ENCODE measurements at regions not wholly inside any gene's neighbourhood (a gene's known extent, or its start where the extent isn't known, plus 50 kb on each side); places are given as distances from the start of the nearest gene placed in this dataset.
A peak's percentile ranks its signal among the peaks of the same experiment; 100 is the strongest.

DNA sequence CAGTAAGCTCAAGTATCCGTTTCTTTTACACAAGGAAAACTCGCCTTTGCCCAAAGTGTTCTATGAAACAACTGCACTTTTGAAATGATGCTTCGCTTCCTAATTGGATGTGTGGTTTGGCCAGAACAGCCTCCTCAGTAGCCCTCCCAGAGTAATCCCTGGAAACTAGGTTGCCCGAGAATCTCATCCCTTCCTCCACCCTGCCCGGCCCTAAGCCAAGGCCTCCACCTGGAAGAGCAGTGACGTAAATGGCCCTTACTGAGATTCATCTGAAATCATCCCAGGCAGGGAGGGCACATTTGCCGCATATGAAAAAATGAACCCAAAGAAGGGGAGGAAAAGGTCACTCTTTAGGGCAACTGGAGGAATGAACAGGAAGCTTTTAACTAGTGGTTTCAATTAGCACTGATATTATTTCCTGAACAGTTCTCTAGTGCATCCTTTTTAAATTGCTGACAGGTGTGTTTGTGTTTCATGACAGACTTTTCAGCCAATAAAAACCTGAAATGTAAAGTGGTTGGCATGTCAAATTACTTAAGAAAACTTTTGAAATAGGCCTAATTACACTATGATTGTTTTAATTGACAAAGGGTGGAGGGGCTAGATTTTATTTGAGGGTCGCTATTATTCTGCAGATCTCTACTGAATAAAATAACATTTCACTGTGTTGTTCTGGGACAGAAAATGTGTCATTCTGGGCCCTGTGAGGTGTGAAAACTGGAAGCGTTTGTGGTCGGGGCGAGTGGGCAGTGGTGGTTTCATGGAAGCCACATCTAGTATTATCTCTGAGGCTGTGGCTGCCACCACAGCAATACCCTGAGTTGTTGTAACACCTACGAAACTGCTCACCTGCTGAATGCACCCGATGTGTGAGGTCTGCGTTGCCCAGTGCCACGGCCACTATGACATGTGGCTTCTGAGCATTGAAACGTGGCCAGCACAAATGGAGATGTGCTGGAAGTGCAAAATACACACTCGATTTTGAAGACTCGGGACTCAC is 112.1 kb downstream of the ZIC5 start:
- DNase-seq, result peak; percentile 17 to 30

DNA sequence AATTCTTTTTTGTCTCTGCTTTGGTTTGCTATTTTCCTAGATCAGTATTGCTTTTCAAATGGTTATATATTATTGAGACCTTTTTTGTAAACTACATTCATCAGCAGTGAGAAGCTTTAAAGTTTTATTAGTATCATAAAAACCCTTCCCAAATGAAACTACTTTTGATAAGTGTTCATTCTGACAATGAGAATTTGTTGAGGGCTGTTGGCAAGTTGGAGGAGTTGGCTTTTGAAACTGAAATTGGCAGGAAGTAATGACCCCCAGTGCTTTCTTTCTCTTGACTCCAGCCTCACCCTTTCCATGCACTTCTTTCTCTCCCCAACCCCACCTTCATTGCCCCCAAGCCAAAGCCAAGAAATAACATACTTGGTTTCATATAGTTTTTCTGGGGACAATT is 113.8 kb downstream of the ZIC5 start:
- DNase-seq, result no peak

DNA sequence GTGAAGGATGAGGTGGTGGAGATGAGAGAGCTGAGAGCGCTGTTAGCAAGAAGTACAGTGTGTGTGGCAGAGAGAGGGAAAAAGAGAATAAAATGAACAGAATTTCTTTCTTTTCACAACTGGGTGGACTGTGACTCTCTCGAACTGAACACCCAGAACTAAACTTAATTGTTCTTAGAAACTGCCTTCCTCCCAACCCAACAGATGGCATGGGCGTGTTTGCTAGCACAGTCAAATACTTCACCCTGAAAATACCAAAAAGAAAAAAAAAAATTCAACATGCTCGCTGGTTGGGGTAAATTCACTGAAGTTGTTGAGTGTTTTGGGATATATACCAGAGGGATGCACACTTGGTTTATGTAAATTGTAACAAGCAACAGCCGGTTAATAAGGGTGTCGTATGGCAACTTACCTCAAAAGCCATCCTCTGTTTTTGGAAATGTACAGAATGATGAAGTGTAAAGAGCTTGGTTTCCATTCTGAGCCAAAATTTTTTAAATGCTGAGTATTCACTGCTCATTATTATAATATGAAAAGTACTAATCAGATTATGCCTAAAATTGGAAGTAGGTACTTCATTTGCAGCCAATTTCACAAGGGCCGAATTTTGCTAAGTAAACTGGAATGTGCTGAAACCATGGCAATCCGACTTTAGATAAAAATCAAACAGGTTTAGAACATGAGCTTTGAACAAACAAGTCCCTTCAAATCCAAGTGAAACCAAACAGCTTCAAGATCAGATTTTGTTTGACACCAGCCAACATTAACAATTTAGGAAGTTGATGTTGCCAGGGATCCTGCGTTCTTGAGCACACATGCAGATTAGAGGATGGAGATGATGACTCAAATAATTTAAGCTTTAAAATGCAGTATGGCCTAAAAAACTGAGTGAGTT is 115.8 kb downstream of the ZIC5 start:
- DNase-seq, result no peak

DNA sequence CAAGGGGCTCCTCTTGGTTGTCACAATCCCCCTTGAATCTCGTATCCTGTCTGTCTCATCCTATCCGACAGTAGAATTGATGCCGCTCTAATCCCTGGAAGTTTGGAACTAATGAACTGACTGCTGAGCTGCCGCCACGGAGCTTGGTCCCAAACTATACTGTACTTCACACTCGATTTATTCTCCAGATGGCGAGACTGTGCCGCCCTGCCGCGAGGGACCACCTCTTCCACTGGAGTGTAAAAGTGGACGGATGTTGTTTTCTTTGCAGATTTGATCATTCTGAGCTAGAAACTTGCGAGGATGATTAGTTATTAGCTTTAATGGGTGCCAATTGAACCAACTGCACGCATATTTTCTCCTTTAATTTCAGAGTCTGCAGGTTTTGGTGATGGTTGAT is 117.2 kb downstream of the ZIC5 start:
- no peak for DNase-seq

DNA sequence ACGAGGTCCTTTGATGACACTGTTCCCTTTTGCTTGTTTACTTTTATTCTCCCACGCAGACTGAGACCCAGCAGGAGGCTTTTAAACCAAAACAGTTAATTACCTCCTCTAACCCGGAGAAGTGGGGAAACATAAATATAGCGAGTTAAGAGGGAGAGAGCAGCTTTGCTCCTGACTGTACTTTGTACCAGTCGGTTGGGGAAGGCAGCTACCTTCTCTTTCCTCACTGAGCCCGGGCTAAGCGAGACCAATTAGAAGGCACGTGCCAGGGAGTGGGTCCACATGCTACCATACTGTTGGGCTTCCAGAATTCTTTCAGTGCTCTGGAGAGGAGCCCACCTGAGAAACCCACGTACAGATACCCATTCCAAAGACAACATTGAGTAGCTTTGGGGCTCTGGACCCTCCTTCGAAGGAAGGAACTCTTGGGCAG is 124.2 kb downstream of the ZIC5 start:
- DNase-seq, result no peak

DNA sequence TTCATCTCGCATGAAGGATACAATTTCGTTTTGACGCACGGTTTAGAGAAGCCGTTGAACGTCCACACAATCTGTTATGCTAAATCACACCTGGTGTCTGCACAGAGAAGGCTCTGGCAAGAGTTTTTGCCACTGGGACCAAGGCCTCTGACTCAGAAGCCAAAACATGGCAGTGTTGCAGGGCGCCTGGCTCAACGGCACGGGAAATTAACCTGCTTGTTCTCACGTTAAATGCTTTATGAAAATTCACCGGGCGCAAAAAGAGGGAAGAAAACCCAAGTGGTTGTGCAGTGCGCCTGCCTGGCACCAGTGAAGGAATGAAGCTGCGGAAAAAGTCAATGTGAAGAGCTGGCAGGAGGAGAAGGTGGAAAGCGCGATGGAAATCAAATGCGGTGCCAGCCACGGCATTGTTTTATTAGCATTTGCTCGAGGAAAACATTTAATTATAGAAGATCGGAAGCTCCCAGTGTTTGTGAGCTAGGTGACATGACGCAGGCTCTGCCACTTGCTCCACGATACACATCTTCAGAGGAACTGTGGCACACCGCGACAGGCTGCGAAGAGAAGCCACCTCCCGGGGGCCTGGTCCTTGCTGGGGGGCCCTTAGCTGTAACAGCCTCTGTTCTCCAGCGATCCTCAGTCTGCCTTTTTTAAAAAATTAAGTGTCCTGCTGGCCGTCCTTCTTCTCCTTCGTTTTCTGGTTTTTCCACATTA is 126.2 kb downstream of the ZIC5 start:
- no peak for DNase-seq

DNA sequence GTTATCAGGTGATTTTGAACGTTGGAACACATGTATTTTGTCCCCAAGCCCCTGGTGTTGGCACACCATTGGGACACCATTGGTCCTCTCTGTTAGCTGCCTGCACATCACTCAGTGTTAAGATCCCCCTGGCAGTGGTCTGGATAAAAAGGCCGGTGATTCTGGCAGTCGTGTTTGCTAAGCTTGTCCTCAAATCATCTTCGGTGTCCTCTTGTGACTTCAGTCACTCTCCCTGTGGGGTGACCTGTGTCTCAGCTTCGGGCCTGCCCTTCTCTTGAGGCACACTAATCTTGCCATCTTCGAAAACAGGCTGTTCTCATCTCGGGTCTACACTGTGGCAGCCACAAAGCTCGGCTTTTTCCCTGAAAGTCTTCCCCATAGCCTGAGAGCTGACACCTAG is 127.1 kb downstream of the ZIC5 start:
- no peak for DNase-seq

DNA sequence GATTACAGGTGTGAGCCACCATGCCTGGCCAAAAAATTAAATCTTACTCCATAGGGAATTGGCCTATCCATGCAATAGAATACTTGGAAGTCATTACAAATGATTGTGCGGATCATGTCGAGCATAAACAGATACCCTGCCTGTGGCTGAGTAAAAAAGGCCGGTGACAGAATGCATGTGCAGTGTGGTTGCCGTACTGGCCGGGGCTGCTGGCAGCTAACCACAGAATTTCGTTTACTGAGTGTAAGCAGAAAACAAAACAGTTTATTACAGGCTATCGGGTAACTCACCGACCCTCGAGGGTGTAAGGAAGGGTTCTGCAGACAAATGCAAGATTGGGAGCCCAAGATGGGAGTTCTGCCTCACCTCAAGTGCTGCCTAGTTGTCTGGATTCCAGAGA is 127.7 kb downstream of the ZIC5 start:
- DNase-seq, result no peak

DNA sequence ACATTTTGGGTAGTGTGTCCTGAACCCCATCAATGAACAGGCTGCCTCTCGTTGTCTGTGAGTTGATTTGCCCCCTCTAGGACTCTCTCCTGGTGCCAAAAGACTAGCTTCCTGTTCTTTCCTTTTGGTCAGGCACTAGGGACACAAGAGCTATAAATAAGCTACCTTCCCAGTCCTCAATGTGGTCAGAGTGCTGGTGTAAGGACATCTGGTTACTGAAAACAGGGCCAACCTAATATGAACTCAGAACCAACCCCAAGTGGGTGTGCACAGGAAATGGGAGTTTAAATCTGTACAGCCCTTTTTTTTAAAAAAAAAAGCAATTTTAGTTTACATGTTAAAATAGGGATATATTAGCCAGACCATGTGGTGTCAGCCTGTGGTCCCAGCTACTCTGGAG is 129.2 kb downstream of the ZIC5 start:
- DNase-seq, result no peak

DNA sequence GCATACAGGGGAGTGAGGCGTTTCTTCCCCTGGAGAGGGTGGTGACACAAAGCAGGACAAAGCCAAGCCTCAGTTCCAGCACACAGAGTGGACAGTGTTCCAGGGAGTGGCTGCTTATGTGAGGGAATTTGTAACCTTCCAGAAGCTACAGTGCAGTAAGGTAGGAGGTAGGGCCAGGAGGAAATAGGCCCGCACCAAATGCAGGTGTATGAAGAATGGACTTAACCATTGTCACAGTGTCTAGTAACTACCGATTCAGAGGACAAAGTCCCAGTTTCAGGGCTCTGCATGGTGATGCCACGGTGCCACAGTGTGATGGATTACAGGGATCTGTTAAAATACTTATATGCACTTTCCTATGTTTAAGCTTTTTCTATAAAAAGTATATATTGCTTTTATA is 135.3 kb downstream of the ZIC5 start:
- no peak for DNase-seq

DNA sequence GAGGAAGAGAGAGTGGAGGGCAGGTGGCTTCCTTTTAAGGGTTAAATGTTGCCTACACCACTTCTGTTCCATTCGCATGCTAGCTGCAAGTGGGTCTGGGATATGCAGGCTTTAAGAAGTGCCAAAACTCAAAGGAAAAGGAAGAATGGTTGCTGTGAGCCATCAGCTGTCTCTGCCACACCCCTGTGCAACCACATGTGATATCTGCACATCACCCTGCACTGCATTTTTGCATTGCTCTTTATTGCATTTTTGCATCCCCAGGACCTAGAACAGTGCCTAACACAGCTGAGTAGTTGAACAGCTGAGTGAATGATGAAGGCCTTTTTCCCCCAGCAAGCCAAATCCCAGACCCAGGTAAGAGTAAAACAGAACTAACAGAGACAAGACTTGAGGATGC is 136.1 kb downstream of the ZIC5 start:
- no peak for DNase-seq

DNA sequence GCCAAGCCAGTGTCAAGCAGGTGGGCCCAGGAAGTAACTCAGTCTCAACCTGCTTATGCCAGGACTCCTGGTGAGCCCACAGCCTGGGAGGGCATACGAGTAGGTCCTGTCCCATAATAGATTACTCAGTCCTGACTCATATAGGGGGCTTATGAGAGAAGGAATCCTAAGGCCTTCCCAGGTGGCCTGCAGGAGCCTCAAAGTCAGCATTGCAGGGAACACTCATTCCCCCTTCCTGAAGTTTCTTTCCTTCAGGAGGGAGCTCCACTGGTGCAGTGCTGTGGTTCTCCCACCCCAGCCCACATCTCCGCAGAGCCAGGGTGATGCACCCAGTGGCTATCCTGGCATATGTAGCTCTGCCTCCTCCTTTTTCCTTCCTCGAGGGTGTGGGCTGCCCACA is 137.3 kb downstream of the ZIC5 start:
- no peak for DNase-seq

DNA sequence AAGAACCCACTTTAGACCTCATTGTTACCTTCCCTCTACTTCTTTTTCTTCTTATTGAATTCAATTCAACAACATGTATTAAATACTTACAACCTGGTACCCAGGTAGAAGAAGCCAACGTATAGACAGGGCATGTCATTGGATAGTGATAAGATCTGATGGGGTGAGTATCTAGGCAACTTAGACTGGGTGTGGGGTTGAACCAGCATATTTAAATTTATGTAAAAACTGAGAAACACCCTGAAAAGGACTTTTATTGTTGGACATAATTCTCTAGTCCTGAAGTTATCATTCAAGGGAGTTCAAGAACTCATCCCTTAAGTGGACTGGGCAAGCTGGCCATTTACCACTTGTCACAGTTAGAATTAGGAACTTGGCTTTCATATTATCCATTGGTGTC is 139.2 kb downstream of the ZIC5 start:
- DNase-seq, result no peak

DNA sequence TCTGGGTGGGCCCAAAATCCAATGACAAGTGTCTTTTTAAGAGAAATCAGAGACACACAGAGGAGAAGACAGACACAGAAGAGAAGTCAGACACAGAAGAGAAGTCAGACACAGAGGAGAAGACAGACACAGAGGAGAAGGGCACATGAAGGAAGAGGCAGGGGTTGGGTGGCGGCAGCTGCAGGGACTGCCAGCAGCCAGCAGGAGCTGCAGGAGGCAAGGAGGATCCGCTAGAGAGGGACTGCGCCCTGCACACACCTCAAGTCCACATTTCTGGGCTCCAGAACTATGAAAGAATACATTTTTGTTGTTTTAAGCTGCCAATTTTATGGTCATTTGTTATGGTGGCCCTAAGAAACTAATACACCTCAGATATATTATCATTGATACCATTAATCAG is 140.6 kb downstream of the ZIC5 start:
- DNase-seq, result no peak

DNA sequence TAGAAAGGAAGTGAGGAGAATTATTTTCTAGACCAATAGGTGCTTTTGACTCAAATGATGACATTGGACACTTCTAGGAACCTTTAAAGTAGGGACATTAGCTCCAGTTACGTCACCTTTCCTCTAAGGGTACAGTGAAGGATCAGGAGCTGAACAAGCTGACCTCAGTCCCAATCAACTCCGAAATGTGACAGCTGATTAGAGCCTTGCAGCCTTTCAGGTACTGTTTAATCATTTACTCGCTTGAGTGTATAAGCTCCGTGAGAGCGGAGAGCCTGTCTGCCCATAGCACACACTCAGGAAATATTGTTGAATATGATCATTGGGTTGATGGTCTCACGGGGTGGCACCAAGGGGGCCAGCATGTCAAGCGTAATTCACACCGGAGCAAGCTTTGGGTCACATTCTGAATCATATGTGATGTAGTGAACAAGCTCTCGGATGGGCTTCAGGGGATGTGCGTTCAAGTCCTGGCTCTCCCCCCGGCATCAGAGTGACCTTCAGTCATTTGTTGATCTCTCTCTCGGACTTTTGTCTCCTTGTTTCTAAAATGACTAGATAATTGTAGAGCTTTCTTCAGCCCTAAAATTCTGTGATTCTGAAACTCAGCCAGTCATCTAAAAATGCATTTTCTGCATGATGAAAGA is 141.9 kb downstream of the ZIC5 start:
- DNase-seq, result no peak

DNA sequence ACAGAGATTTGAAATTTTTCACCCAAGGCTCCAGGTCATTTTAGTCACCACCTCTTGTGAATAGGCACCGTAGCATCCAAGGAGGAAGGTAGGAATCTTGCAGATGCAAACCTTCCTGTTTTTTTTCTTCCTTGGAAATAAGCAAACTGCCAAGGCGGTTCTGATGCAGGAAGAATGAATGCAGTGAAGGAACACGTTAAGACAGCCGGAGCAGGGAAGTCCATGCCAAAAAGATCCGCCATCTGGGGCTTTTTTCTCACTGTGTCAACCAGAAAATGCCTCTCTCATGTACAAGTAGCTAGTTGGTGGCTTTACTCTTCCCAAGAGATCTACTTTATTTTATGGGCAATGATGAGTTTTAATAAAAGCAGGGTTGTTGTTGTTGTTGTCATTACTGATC is 142.4 kb downstream of the ZIC5 start:
- DNase-seq, result no peak

DNA sequence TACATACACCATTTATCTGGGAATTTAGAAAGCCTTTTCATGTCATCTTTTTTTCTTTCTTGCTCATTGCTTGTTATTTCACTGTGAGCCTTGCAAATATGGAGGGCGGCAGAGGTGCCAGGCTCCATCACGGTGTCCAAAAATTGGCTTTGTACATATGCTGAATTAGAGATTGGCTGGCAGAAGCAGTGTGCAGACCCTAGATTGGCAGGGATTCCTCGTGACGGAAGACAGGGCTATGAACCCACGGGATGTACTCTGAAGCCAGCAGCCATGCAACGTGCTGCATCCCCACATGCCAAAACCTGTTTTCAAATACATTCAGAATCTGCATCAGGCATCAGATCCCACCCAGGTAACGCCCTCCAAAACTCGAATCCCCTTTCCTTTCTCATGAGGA is 142.8 kb downstream of the ZIC5 start:
- DNase-seq, result no peak

DNA sequence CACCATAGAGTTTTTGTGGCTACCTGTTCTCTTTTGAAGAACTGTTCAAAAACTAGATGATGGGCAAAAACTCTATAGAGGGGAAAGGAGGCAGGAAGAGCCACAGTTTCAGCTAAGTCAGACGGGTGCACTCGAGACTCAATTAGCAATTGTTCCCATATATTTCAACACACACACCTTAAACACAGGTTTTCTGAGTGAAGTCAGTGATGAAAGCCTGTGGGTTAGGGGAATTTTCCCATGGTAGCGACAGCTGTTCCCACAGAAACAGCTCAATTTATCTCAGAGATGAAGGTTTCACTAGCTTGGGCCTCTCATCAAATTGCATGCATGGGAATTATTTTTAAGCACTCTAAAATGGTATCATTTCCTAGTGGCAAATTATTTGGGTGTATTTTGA is 143.4 kb downstream of the ZIC5 start:
- DNase-seq, result no peak

DNA sequence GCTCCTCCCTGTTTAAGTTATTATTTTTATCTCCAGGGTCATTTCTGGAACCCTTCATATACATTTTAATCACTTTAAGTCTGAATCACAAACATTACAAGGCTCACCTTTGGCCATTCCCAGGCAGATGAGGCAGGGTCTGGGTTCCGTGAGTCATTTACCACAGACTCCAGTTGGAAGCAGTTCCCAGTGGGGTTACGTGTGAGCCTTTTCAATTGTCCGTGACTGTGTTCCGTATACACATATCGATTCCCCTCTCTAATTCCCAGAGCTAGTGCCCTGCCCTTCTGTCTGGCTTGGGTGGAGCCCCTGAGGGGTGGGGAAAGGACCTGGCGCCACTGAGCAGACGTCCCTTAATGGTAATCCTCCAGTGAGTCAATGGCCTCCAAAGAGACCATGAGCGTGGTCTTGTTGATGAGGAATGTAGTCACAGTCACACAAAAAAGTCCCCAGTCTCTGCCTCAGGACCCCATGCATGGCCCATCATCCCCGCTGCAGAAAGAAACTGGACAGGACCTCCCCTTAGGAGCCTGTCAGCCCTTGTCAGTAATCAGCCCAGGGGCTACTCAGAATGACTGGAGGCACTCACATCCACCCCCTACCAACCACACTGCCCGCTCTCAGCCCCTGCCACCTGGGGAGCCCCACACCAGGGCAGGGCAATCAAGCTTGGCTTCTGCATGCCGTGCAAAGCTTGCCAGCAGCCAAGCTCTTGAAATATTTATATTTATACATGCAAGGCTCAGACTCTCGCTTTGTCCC is 144.4 kb downstream of the ZIC5 start:
- DNase-seq, result no peak

DNA sequence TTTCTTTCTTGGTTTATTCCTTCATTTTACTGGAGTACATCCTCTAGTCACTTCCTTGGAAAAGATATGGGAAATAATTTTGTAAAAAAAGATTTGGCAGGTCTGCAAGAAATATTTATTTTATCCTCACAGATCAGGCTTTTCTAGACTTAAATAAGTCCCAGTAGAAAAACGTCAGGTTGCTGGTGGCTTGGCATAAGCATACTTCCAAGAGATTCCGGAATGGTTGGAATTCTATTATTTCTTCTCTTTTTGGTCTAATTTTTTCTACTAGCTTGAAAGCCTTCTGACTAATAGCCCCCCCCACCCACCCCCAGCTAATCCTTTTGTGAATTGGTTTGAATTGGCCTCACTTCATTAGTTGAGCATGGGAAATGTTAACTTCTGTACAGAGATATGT is 147.6 kb downstream of the ZIC5 start:
- no peak for DNase-seq

DNA sequence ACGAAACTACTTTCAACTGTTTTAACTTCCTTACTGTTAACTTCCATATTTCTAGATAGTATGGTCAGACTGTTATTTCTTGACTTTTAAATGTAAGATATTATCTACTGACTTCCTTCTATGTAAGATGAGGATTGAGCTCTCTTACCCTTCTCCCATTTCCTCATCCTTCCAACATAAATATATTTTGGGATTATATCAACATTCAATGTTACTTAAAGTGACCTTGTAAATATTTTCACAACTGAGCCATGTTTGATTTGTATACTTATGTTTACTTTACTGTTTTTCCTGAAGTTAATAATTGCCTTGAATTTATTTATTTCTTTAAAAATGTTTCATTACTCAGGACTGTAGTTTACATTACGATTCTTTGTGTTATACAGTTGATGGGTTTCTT is 148.7 kb downstream of the ZIC5 start:
- DNase-seq, result no peak

DNA sequence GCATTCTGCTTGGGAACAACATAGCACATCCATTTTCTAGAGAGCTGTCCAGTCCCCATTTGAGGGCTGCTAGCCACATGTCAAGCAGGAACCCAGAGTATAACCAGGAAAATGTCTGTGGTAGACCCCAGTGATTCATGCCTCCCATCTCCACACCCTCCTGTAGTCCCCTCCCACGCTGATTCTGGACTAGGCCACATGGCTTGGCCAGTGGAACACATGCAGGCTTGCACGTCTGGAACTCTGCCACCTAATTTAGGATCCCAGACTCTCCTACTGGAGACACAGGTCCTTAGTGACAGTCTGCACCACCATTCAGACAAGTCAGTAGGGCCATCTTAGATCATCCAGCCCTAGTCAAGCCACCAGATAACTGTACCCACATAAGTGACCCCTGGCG is 149.8 kb downstream of the ZIC5 start:
- DNase-seq, result no peak
